Activated CD4-positive, alpha-beta T cell treated with anti-CD3 and anti-CD28 coated beads, Interleukin-2, amount 50 U/mL, for 1 hour (primary cell): ENCODE measurements at regions not wholly inside any gene's neighbourhood (a gene's known extent, or its start where the extent isn't known, plus 50 kb on each side); places are given as distances from the start of the nearest gene placed in this dataset.
"Not testable (repeated sequence)": the region's sequence is repeated elsewhere in the genome, so short reads cannot be mapped to it uniquely, and the experiment has no call there.

Experiments
- DNase-seq: peaks from one replicate; pipeline ENCODE4 v3.0.0-alpha.2; 2020

DNA sequence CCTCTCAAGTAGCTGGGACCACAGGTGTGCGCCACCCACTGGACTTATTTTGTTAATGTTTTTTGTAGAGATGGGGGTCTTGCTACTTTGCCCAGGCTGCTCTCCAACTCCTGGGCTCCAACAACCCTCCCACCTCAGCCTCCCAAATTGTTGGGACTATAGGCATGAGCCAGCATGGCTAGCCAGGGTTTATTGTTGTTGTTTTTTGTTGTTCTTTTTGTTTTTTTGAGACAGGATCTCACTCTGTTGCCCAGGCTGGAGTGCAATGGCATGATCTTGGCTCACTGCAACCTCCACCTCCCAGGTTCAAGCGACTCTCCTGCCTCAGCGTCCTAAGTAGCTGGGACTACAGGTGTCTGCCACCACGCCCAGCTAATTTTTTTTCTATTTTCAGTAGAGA is 142.2 kb downstream of the CRLF3 start:
- not testable (repeated sequence) for DNase-seq

DNA sequence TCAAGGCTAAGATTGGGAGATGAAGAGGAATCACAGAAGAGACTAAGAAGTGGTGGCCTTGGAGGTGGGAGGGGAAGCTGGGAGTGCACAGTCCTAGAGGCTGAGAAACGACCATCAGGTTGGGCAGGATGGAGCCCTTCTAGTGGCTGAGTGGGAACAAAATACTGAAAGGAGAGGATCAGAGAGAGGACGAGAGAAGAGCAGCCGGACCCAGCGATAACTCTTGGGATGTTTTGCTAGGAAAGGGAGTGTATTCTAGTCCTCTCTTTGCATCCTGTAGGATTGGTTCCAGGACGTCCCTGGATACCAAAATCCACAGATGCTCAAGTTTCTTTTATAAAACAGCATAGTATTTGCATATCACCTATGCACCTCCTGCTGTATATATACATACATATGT is 143.8 kb downstream of the CRLF3 start:
- not testable (repeated sequence) for DNase-seq

DNA sequence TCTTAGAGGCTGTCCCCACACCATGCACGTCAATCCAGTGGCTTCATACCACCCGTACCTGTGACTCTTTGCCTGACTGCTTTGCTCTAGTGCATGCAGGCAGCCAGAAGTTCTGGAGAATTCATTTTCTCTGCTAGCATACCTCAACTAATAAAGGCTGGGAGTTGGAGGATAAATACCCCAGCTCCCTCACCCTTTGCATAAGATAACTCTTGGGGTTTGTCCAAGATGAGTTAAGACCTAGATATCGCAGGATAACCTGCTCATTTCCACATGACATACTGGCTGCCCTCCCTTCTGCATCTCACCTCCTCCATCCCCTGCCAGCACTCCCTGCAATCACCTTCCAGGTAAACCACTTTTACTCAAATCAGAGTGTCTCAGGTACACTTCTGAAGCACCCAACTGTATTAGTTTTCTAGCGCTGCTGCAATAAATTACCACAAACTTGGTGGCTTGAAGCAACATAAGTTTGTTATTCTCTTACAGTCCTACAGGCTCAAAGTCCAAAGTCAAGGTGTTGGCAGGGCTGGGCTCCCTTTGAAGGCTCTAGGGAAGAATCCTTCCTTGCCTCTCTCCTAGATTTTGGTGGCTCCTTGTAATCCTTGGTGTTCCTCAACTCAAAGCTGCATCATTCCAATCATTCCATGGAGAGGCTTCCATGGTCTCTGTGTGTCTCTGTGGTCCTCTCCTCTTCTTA is 146.8 kb downstream of the CRLF3 start:
- DNase-seq = no peak

DNA sequence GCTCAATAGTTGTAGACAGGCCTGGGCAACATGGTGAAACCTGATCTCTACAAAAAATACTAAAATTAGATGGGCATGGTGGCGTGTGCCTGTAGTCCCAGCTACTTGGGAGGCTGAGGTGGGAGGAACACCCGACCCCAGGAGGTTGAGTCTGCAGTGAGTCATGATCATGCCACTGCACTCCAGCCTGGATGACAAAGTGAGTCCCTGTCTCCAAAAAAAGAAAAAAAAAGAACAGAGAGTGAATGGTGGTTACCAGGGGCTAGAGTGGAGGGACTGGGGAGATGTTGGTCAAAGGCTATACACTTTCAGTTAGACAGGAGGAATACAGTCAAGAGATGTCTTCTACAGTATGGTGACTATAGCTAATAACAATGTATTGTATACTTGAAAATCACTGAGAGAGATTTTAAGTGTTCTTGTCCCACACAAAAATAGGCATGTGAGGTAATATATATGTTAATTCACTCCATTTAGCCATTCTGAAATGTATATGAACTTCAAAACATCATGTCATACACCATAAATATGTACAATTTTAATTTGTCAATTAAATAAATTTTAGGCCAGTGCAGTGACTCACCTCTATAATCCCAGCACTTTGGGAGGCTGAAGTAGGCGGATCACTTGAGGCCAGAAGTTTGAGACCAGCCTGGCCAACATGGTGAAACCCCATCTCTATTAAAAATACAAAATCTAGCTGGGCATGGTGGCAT is 148.6 kb downstream of the CRLF3 start:
- DNase-seq = not testable (repeated sequence)

GRCh38 chr17:30669217-30669649 is 155.3 kb downstream of the CRLF3 start:
- not testable (repeated sequence) for DNase-seq

GRCh38 chr17:30668360-30669181 is 155.9 kb downstream of the CRLF3 start:
- DNase-seq = not testable (repeated sequence)

GRCh38 chr17:30667657-30668359 is 156.7 kb downstream of the CRLF3 start:
- DNase-seq = peak; percentile 2

- DNase-seq = not testable (repeated sequence)
These were observed 157.4 kb downstream of the CRLF3 start for GRCh38 chr17:30666838-30667656.

DNA sequence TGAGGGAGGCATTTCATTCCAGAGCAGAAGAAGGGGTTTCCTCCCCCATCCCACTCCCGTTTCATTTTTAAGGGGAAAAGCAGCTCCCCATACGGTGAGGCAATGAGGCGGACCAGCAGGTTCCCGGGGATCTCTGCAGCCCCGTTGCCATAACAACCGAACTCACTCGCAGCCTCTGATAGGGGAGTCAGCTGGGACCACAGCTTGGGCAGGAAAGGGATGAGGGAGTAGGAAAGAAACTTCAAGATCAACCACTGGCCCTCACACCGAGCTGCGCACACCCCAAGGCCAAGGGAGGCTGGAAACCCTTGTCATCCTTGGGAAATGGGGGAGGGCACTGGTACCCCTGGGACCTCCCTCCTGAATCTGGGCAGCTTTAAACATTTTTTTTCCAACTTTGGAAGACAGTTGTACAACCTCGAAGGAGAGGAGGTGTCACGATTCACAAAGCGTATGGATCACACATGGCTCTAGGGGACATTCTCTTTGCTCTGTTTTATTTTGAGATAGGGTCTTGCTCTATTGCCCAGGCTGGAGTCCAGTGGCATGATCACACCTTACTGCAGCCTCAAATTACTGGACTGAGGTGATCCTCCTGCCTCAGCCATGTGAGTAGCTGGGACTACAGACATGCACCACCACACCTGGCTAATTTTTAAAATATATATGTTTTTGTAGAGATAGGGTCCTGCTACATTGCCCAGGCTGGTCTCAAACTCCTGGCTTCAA is 160.6 kb downstream of the CRLF3 start:
- not testable (repeated sequence) for DNase-seq

- DNase-seq = not testable (repeated sequence)
These were observed 167.3 kb downstream of the CRLF3 start for GRCh38 chr17:30657148-30657547.

GRCh38 chr17:30653038-30653437 is 171.5 kb downstream of the CRLF3 start:
- not testable (repeated sequence) for DNase-seq

DNA sequence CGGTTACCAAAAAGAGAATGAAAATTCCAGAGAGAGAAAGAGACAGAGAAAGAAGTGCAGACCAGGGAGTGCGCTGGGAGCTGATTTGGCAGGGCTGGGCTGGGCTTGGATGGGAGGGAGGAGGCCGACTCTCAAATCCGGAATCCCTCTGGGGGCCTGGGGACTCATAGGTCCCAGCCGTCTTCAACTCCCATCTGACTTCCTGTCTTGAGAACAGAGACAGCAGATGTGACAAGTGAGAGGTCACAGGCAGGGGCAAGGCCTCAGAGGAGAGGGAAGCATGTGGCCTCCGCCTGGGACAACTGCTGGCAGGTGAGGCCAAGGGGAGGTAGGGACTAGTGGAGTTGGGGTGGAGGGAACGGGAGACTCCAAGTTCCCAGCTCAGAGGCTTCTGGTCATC is 172.9 kb downstream of the GOSR1 start:
- not testable (repeated sequence) for DNase-seq

DNA sequence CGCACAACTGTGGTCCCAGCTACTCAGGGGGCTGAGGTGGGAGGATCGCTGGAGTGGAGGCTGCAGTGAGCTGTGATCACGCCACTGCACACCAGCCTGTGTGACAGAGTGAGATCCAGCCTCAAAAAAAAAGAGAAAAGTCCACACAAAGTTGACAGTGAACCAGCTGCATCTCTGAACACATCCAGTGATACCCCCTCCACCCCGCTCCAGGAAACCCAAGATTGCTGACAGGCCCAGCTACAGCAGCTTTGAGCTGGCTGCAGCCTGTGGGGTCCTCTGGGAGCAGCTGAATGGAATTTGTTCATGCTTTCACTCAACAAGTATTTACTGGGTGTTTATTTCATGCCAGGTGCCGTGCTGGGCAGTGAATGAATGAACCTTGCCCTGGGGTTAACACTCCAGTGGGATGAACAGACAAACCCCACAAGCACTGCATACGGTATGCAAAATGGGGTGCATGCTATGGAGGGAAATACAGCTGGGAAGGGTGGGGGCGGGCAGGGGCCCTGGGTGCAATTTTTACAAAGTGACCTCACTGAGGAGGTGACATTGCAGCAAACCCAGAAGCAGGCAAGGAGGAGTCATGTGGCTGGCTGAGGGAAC is 170.9 kb downstream of the GOSR1 start:
- not testable (repeated sequence) for DNase-seq

- not testable (repeated sequence) for DNase-seq
These were observed 168.7 kb downstream of the GOSR1 start for GRCh38 chr17:30645875-30646274.

- not testable (repeated sequence) for DNase-seq
These were observed 167.5 kb downstream of the GOSR1 start for GRCh38 chr17:30644713-30645112.

DNA sequence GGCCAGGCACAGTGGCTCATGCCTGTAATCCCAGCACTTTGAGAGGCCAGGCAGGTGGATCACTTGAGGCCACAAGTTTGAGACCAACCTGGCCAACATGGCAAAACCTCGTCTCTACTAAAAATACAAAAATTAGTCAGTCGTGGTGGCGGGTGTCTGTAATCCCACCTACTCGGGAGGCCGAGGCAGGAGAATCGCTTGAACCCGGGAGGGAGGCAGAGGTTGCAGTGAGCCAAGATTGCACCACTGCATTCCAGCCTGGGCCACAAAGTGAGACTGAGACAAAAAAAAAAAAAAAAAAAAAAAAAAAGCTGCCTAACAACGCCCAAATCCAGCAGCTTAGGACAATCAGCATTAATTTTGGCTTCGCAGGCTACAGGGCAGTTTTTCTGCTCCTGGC is 167.1 kb downstream of the GOSR1 start:
- not testable (repeated sequence) for DNase-seq

GRCh38 chr17:30641428-30641827 is 164.2 kb downstream of the GOSR1 start:
- not testable (repeated sequence) for DNase-seq

DNA sequence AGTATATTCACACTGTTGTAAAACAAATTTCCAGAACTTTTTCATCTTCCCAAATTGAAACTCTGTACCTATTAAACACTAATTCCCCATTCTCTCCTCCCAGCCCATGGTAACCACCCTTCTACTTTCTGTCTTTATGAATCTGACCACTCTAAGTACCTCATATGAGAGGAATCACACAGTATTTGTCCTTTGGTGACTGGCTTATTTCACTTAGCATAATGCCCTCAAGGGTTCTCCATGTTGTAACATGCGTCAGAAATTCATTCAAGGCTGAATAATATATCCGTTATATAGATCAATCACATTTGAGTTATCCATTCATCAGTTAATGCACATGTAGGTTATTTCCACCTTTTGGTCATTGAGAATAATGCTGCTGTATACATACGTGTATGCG is 162.2 kb downstream of the GOSR1 start:
- DNase-seq = not testable (repeated sequence)

DNA sequence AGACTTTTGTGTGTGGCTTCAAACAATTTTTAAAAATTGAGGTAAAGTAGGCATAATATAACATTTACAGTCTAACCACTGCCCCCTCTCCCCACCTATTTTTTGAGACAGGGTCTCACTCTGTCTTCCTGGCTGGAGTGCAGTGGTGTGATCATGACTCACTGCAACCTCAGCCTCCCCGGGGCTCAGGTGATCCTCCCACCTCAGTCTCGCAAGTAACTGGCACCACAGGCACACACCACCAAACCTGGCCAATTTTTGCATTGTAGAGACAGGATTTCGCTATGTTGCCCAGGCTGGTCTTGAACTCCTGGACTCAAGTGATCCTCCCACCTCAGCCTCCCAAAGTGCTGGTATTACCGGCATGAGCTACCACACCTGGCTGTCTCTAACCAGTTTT is 161.8 kb downstream of the GOSR1 start:
- not testable (repeated sequence) for DNase-seq

DNA sequence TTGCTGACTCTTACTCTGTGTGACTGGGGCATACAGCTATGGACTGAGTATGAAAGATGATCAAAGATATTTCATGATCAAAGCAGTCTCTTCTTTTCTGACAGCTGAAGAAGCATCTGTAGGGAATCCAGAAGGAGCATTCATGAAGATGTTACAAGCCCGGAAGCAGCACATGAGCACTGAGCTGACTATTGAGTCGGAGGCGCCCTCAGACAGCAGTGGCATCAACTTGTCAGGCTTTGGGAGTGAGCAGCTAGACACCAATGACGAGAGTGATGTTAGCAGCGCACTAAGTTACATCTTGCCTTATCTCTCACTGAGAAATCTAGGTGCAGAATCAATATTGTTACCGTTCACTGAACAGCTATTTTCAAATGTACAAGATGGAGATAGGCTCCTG is 154.4 kb downstream of the GOSR1 start:
- DNase-seq = not testable (repeated sequence)

GRCh38 chr17:30625380-30625779 is 148.2 kb downstream of the GOSR1 start:
- not testable (repeated sequence) for DNase-seq
